HFF-Myc (cell line): ENCODE measurements at regions not wholly inside any gene's neighbourhood (a gene's known extent, or its start where the extent isn't known, plus 50 kb on each side); places are given as distances from the start of the nearest gene placed in this dataset.
"Not testable (repeated sequence)": the region's sequence is repeated elsewhere in the genome, so short reads cannot be mapped to it uniquely, and the experiment has no call there.

Source experiments
- DNase-seq: peaks from one replicate; pipeline ENCODE4 v3.0.0-alpha.2; 2011; ENCODE audit warnings: low read depth; ENCODE audit errors: extremely low read depth
- H3K4me3 ChIP-seq: replicated peaks from 2 replicates; pipeline ENCODE4 v1.5.1; 2011; ENCODE audit warnings: low read depth, mild to moderate bottlenecking, control low read depth, low read length
- CTCF ChIP-seq: IDR thresholded peaks from 2 replicates; pipeline ENCODE4 v1.5.1; 2012; ENCODE audit warnings: mild to moderate bottlenecking, low read depth, low read length, control low read depth; ENCODE audit errors: missing control alignments

- H3K4me3 ChIP-seq, result no peak overlapping the region
- DNase-seq, result peak; percentile 43
- TF ChIP-seq CTCF, result peak; percentile 77
These were observed 72.7 kb upstream of the AK4 start for GRCh38 chr1:65075123-65075976.

GRCh38 chr1:65077369-65077768, 70.6 kb upstream of the AK4 start:
- no peak for TF ChIP-seq CTCF
- H3K4me3 ChIP-seq, result no peak overlapping the region
- no peak for DNase-seq

- DNase-seq, result no peak
- H3K4me3 ChIP-seq, result no peak overlapping the region
- no peak for TF ChIP-seq CTCF
These were observed 68.1 kb upstream of the AK4 start for GRCh38 chr1:65079941-65080340.

- H3K4me3 ChIP-seq, result no peak overlapping the region
- no peak for DNase-seq
- TF ChIP-seq CTCF, result no peak
These were observed 65.5 kb upstream of the AK4 start for GRCh38 chr1:65082346-65083040.

GRCh38 chr1:65083263-65083896, 64.6 kb upstream of the AK4 start:
- TF ChIP-seq CTCF, result no peak
- DNase-seq, result no peak
- no peak overlapping the region for H3K4me3 ChIP-seq

GRCh38 chr1:65084066-65084465, 63.9 kb upstream of the AK4 start:
- no peak for DNase-seq
- no peak for TF ChIP-seq CTCF
- H3K4me3 ChIP-seq, result no peak overlapping the region

- DNase-seq, result not testable (repeated sequence)
These were observed 60.5 kb upstream of the AK4 start for GRCh38 chr1:65087519-65087918.

More at GRCh38 chr1:65087519-65087918, 60.5 kb upstream of the AK4 start:
- not testable (repeated sequence) for H3K4me3 ChIP-seq
